ENCODE measurements at regions not wholly inside any gene's neighbourhood (a gene's known extent, or its start where the extent isn't known, plus 50 kb on each side); places are given as distances from the start of the nearest gene placed in this dataset.

GRCh38 chr9:87282538-87282937, 215.1 kb upstream of the DAPK1 start:
- Histone ChIP-seq H3K4me2 (ENCODE audit: insufficient read depth, low read length, poor library complexity, severe bottlenecking) (no peak overlapping the region), H3K18ac (ENCODE audit: low read length) (no peak overlapping the region), H2BK12ac (ENCODE audit: low read length) (no peak overlapping the region), H3K14ac (ENCODE audit: low read length) (no peak overlapping the region), H3K9ac (ENCODE audit: low read depth, low read length, poor library complexity) (no peak overlapping the region), H2BK15ac (ENCODE audit: low read length) (no peak overlapping the region), H3K9me3 (replicated peaks in 1 of 2; ENCODE audit: control insufficient read depth in 2 of 2, insufficient read depth in 1 of 2, low read depth in 1 of 2, low read length in 2 of 2) (no peaks in the 10 kb centered on the region), H2AK5ac (ENCODE audit: low read depth, low read length) (no peak overlapping the region), H3K4me1 (ENCODE audit: control insufficient read depth in 2 of 2, insufficient read depth in 1 of 2, low read depth in 1 of 2, low read length in 2 of 2) (peaks cover 0 to 2% of the 10 kb centered on the region in 2 donors), H2AFZ (ENCODE audit: low read length) (no peak overlapping the region), H2BK5ac (ENCODE audit: low read length) (no peak overlapping the region), H3K79me1 (ENCODE audit: low read depth, low read length) (no peaks in the 10 kb centered on the region), H3K27ac (replicated peaks; ENCODE audit: low read length) (no peak overlapping the region), H3K27me3 (ENCODE audit: control insufficient read depth in 3 of 3, insufficient read depth in 3 of 3, low read depth in 1 of 3, low read length in 3 of 3) (no peaks in the 10 kb centered on the region), H3K4ac (ENCODE audit: low read length) (no peak overlapping the region), H4K91ac (ENCODE audit: low read depth, low read length, poor library complexity) (no peak overlapping the region), H3K36me3 (replicated peaks in 1 of 2; ENCODE audit: control insufficient read depth in 2 of 2, insufficient read depth in 2 of 2, low read length in 2 of 2) (no peaks in the 10 kb centered on the region), H3K23ac (ENCODE audit: low read depth, low read length, poor library complexity) (no peak overlapping the region), H4K8ac (ENCODE audit: low read depth, low read length) (no peak overlapping the region), H3K4me3 (ENCODE audit: low read length in 2 of 2) (no peak overlapping the region), H2BK120ac (ENCODE audit: low read depth, low read length) (no peak overlapping the region)
- DNase-seq (ENCODE audit: low spot score): no peak
- no CpG with 5 or more reads among the region's 1 CpG for whole genome bisulfite sequencing, 2 donors (ENCODE audit: extremely low coverage in 2 of 2, insufficient read length in 2 of 2, insufficient replicate concordance in 1 of 2)

DNA sequence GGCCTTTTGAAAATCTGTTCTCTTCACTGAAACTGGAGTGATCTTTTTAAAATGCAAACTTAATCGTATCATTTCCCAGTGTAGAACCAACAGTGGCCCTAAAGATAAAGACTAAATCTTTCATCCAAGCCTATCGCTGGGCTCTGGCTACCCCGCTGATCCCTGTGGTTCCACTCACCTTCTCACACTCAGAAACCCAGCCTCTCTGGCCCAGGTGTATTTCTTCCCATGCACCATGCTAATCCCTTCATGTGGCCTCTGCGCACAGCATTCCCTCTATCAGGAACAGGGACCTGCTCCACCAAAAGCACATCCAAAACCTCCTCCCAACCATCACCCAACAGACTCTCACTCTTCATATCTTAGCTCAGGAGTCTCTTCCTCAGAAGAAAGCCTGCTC, 214.1 kb upstream of the DAPK1 start:
- peaks cover 0 to 2% of the 10 kb centered on the region in 2 donors for H3K4me1 ChIP-seq (ENCODE audit: control insufficient read depth in 2 of 2, insufficient read depth in 1 of 2, low read depth in 1 of 2, low read length in 2 of 2)
- H3K23ac ChIP-seq (ENCODE audit: low read depth, low read length, poor library complexity): no peak overlapping the region
- no peak overlapping the region for H2BK5ac ChIP-seq (ENCODE audit: low read length)
- H3K4ac ChIP-seq (ENCODE audit: low read length): no peak overlapping the region
- no peak overlapping the region for H2BK120ac ChIP-seq (ENCODE audit: low read depth, low read length)
- no peak overlapping the region for H3K9ac ChIP-seq (ENCODE audit: low read depth, low read length, poor library complexity)
- DNase-seq (ENCODE audit: low spot score): no peak
- H2AK5ac ChIP-seq (ENCODE audit: low read depth, low read length): no peak overlapping the region
- no peak overlapping the region for H3K27ac ChIP-seq (replicated peaks; ENCODE audit: low read length)
- no peaks in the 10 kb centered on the region for H3K27me3 ChIP-seq (ENCODE audit: control insufficient read depth in 3 of 3, insufficient read depth in 3 of 3, low read depth in 1 of 3, low read length in 3 of 3)
- H3K79me1 ChIP-seq (ENCODE audit: low read depth, low read length): no peaks in the 10 kb centered on the region
- WGBS, 2 donors (ENCODE audit: extremely low coverage in 2 of 2, insufficient read length in 2 of 2, insufficient replicate concordance in 1 of 2): no CpG with 5 or more reads among the region's 4 CpGs
- no peaks in the 10 kb centered on the region for H3K9me3 ChIP-seq (replicated peaks in 1 of 2; ENCODE audit: control insufficient read depth in 2 of 2, insufficient read depth in 1 of 2, low read depth in 1 of 2, low read length in 2 of 2)
- H3K18ac ChIP-seq (ENCODE audit: low read length): no peak overlapping the region
- H2AFZ ChIP-seq (ENCODE audit: low read length): no peak overlapping the region
- H3K36me3 ChIP-seq (replicated peaks in 1 of 2; ENCODE audit: control insufficient read depth in 2 of 2, insufficient read depth in 2 of 2, low read length in 2 of 2): no peaks in the 10 kb centered on the region
- no peak overlapping the region for H3K4me3 ChIP-seq (ENCODE audit: low read length in 2 of 2)
- H2BK12ac ChIP-seq (ENCODE audit: low read length): no peak overlapping the region
- H3K4me2 ChIP-seq (ENCODE audit: insufficient read depth, low read length, poor library complexity, severe bottlenecking): no peak overlapping the region
- H3K14ac ChIP-seq (ENCODE audit: low read length): no peak overlapping the region
- no peak overlapping the region for H2BK15ac ChIP-seq (ENCODE audit: low read length)
- no peak overlapping the region for H4K91ac ChIP-seq (ENCODE audit: low read depth, low read length, poor library complexity)
- H4K8ac ChIP-seq (ENCODE audit: low read depth, low read length): no peak overlapping the region

GRCh38 chr9:87285183-87285850, 212.3 kb upstream of the DAPK1 start:
- Histone ChIP-seq H2BK5ac (ENCODE audit: low read length) (no peak overlapping the region), H3K4ac (ENCODE audit: low read length) (no peak overlapping the region), H4K91ac (ENCODE audit: low read depth, low read length, poor library complexity) (no peak overlapping the region), H3K18ac (ENCODE audit: low read length) (no peak overlapping the region), H3K9ac (ENCODE audit: low read depth, low read length, poor library complexity) (no peak overlapping the region), H2BK15ac (ENCODE audit: low read length) (no peak overlapping the region), H3K4me1 (ENCODE audit: control insufficient read depth in 2 of 2, insufficient read depth in 1 of 2, low read depth in 1 of 2, low read length in 2 of 2) (peaks cover 0 to 2% of the 10 kb centered on the region in 2 donors), H3K4me3 (ENCODE audit: low read length in 2 of 2) (no peak overlapping the region), H3K4me2 (ENCODE audit: insufficient read depth, low read length, poor library complexity, severe bottlenecking) (no peak overlapping the region), H3K36me3 (replicated peaks in 1 of 2; ENCODE audit: control insufficient read depth in 2 of 2, insufficient read depth in 2 of 2, low read length in 2 of 2) (no peaks in the 10 kb centered on the region), H2BK120ac (ENCODE audit: low read depth, low read length) (no peak overlapping the region), H3K23ac (ENCODE audit: low read depth, low read length, poor library complexity) (no peak overlapping the region), H3K79me1 (ENCODE audit: low read depth, low read length) (no peaks in the 10 kb centered on the region), H4K8ac (ENCODE audit: low read depth, low read length) (no peak overlapping the region), H2AFZ (ENCODE audit: low read length) (no peak overlapping the region), H3K27me3 (ENCODE audit: control insufficient read depth in 3 of 3, insufficient read depth in 3 of 3, low read depth in 1 of 3, low read length in 3 of 3) (no peaks in the 10 kb centered on the region), H2BK12ac (ENCODE audit: low read length) (no peak overlapping the region), H3K9me3 (replicated peaks in 1 of 2; ENCODE audit: control insufficient read depth in 2 of 2, insufficient read depth in 1 of 2, low read depth in 1 of 2, low read length in 2 of 2) (no peaks in the 10 kb centered on the region), H3K14ac (ENCODE audit: low read length) (no peak overlapping the region), H3K27ac (replicated peaks; ENCODE audit: low read length) (no peak overlapping the region), H2AK5ac (ENCODE audit: low read depth, low read length) (no peak overlapping the region)
- no CpG with 5 or more reads among the region's 4 CpGs for WGBS, 2 donors (ENCODE audit: extremely low coverage in 2 of 2, insufficient read length in 2 of 2, insufficient replicate concordance in 1 of 2)
- DNase-seq (ENCODE audit: low spot score): no peak

- Histone ChIP-seq H2BK120ac (ENCODE audit: low read depth, low read length) (no peak overlapping the region), H3K27ac (replicated peaks; ENCODE audit: low read length) (no peak overlapping the region), H3K14ac (ENCODE audit: low read length) (no peak overlapping the region), H4K91ac (ENCODE audit: low read depth, low read length, poor library complexity) (no peak overlapping the region), H3K4ac (ENCODE audit: low read length) (no peak overlapping the region), H3K9ac (ENCODE audit: low read depth, low read length, poor library complexity) (no peak overlapping the region), H3K4me2 (ENCODE audit: insufficient read depth, low read length, poor library complexity, severe bottlenecking) (no peak overlapping the region), H3K18ac (ENCODE audit: low read length) (no peak overlapping the region), H4K8ac (ENCODE audit: low read depth, low read length) (no peak overlapping the region), H2AK5ac (ENCODE audit: low read depth, low read length) (no peak overlapping the region), H2BK12ac (ENCODE audit: low read length) (no peak overlapping the region), H3K23ac (ENCODE audit: low read depth, low read length, poor library complexity) (no peak overlapping the region), H2AFZ (ENCODE audit: low read length) (no peak overlapping the region), H3K4me3 (ENCODE audit: low read length in 2 of 2) (no peak overlapping the region), H3K27me3 (ENCODE audit: control insufficient read depth in 3 of 3, insufficient read depth in 3 of 3, low read depth in 1 of 3, low read length in 3 of 3) (no peaks in the 10 kb centered on the region), H2BK5ac (ENCODE audit: low read length) (no peak overlapping the region), H3K9me3 (replicated peaks in 1 of 2; ENCODE audit: control insufficient read depth in 2 of 2, insufficient read depth in 1 of 2, low read depth in 1 of 2, low read length in 2 of 2) (no peaks in the 10 kb centered on the region), H3K36me3 (replicated peaks in 1 of 2; ENCODE audit: control insufficient read depth in 2 of 2, insufficient read depth in 2 of 2, low read length in 2 of 2) (no peaks in the 10 kb centered on the region), H3K4me1 (ENCODE audit: control insufficient read depth in 2 of 2, insufficient read depth in 1 of 2, low read depth in 1 of 2, low read length in 2 of 2) (peaks cover 0 to 2% of the 10 kb centered on the region in 2 donors), H3K79me1 (ENCODE audit: low read depth, low read length) (no peaks in the 10 kb centered on the region), H2BK15ac (ENCODE audit: low read length) (no peak overlapping the region)
- no peak for DNase-seq (ENCODE audit: low spot score)
Measured at GRCh38 chr9:87286506-87286905, 211.2 kb upstream of the DAPK1 start.

Measured in neuronal stem cell (in vitro differentiated cells).